ENCODE measurements at regions not wholly inside any gene's neighbourhood (a gene's known extent, or its start where the extent isn't known, plus 50 kb on each side); places are given as distances from the start of the nearest gene placed in this dataset.

GRCh38 chr6:2556761-2557160 lies 194.0 kb downstream of the MYLK4 start:
- H3K27ac ChIP-seq (ENCODE audit: extremely low read depth, low read depth, low read length) = no peak overlapping the region
- POLR2A ChIA-PET = no interaction called here
- no peaks in the 10 kb centered on the region for H3K36me3 ChIP-seq (ENCODE audit: control insufficient read depth in 2 of 2, insufficient read depth in 1 of 2, low read length in 2 of 2)
- H3K9me3 ChIP-seq (ENCODE audit: control insufficient read depth, insufficient read depth, low read depth, low read length) = no peaks in the 10 kb centered on the region
- TF ChIP-seq ZNF394 (tag by site-specific recombination; IDR thresholded peaks at IDR 0.05; ENCODE audit: borderline replicate concordance) (no peak), PRDM1 (tag by site-specific recombination; IDR thresholded peaks at IDR 0.05) (no peak), ZNF626 (tag by site-specific recombination; IDR thresholded peaks at IDR 0.05) (no peak), ZNF639 (tag by site-specific recombination; IDR thresholded peaks at IDR 0.05) (no peak), ZFHX2 (tag by site-specific recombination; conservative IDR thresholded peaks at IDR 0.05) (no peak), ZNF677 (tag by site-specific recombination; IDR thresholded peaks at IDR 0.05) (no peak), ZNF580 (tag by site-specific recombination; IDR thresholded peaks at IDR 0.05) (no peak), ZBTB1 (tag by site-specific recombination; IDR thresholded peaks at IDR 0.05) (no peak), ZNF707 (tag by site-specific recombination; IDR thresholded peaks at IDR 0.05) (no peak), PRDM6 (tag by site-specific recombination; IDR thresholded peaks at IDR 0.05) (no peak), ZEB2 (tag by site-specific recombination; IDR thresholded peaks at IDR 0.05) (no peak), ZNF184 (tag by site-specific recombination; IDR thresholded peaks at IDR 0.05) (no peak), ZNF132 (tag by site-specific recombination; IDR thresholded peaks at IDR 0.05; ENCODE audit: borderline replicate concordance) (no peak), ZNF48 (tag by site-specific recombination; IDR thresholded peaks at IDR 0.05) (no peak)
- TF ChIP-seq, protein P1, sequence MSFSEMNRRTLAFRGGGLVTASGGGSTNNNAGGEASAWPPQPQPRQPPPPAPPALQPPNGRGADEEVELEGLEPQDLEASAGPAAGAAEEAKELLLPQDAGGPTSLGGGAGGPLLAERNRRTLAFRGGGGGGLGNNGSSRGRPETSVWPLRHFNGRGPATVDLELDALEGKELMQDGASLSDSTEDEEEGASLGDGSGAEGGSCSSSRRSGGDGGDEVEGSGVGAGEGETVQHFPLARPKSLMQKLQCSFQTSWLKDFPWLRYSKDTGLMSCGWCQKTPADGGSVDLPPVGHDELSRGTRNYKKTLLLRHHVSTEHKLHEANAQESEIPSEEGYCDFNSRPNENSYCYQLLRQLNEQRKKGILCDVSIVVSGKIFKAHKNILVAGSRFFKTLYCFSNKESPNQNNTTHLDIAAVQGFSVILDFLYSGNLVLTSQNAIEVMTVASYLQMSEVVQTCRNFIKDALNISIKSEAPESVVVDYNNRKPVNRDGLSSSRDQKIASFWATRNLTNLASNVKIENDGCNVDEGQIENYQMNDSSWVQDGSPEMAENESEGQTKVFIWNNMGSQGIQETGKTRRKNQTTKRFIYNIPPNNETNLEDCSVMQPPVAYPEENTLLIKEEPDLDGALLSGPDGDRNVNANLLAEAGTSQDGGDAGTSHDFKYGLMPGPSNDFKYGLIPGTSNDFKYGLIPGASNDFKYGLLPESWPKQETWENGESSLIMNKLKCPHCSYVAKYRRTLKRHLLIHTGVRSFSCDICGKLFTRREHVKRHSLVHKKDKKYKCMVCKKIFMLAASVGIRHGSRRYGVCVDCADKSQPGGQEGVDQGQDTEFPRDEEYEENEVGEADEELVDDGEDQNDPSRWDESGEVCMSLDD (tag by site-specific recombination; IDR thresholded peaks at IDR 0.05) = no peak
- TF ChIP-seq, protein P2, sequence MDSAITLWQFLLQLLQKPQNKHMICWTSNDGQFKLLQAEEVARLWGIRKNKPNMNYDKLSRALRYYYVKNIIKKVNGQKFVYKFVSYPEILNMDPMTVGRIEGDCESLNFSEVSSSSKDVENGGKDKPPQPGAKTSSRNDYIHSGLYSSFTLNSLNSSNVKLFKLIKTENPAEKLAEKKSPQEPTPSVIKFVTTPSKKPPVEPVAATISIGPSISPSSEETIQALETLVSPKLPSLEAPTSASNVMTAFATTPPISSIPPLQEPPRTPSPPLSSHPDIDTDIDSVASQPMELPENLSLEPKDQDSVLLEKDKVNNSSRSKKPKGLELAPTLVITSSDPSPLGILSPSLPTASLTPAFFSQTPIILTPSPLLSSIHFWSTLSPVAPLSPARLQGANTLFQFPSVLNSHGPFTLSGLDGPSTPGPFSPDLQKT (IDR thresholded peaks at IDR 0.05; ENCODE audit: borderline replicate concordance, low read depth, low read length) = no peak
- no peaks in the 10 kb centered on the region for H3K4me1 ChIP-seq (ENCODE audit: control insufficient read depth, insufficient read depth, low read length)
- CTCF ChIA-PET = no interaction called here
- no peak overlapping the region for H3K4me3 ChIP-seq (ENCODE audit: low read depth, low read length)

DNA sequence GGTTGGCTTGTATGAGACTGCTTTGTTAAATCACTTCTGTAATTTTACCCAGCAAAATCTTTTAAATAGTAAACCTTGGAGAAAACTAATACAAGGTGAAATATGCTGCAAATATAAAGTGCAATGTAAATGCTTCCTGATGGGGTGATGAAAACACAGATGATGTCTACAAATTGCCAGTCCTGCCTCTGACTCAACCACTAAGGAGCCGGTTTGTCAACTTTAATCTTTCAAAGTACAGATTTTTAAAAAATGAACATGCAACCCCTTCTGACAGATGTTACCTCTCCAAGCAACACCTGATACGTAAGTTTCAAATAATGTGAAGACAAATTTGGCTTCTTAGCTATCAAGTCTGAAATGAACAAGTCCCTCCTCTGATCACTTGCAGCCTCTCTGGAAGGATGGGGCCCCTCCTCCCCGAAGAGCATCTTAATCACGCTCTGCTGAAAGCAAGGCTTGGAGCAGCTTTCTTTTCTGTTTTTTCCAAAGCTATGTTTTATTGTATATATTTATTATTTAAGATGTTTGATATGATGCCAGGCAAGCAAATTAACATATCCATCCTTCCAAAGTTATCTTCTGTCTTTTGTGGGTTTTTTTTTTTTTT lies 196.0 kb downstream of the MYLK4 start:
- ChIA-PET POLR2A (interaction anchor here (0.6 kb wide), 1 partner anchor 1451 kb away, joined by 7 read pairs; no protein-coding TSS in a partner anchor), CTCF (no interaction called here)
- Histone ChIP-seq H3K36me3 (ENCODE audit: control insufficient read depth in 2 of 2, insufficient read depth in 1 of 2, low read length in 2 of 2) (no peaks in the 10 kb centered on the region), H3K27ac (ENCODE audit: extremely low read depth, low read depth, low read length) (no peak overlapping the region), H3K4me3 (ENCODE audit: low read depth, low read length) (no peak overlapping the region), H3K4me1 (ENCODE audit: control insufficient read depth, insufficient read depth, low read length) (no peaks in the 10 kb centered on the region), H3K9me3 (ENCODE audit: control insufficient read depth, insufficient read depth, low read depth, low read length) (no peaks in the 10 kb centered on the region)
- no peak for TF ChIP-seq PRDM1 (tag by site-specific recombination; IDR thresholded peaks at IDR 0.05)
